GM12875 (cell line): ENCODE measurements at regions not wholly inside any gene's neighbourhood (a gene's known extent, or its start where the extent isn't known, plus 50 kb on each side); places are given as distances from the start of the nearest gene placed in this dataset.

Experiments
- H3K4me3 ChIP-seq: one replicate; pipeline ENCODE4 v1.5.1; 2011; ENCODE audit warnings: low read depth, low read length, control low read depth
- CTCF ChIP-seq: IDR thresholded peaks from 2 replicates; pipeline ENCODE4 v1.5.1; 2011; ENCODE audit warnings: low read depth, mild to moderate bottlenecking, control low read depth, inconsistent platforms, low read length, moderate library complexity, borderline replicate concordance; ENCODE audit not compliant: insufficient read depth

- H3K4me3 ChIP-seq = no peak overlapping the region
Measured at GRCh38 chr3:181362378-181362777, 349.3 kb upstream of the SOX2 start.

DNA sequence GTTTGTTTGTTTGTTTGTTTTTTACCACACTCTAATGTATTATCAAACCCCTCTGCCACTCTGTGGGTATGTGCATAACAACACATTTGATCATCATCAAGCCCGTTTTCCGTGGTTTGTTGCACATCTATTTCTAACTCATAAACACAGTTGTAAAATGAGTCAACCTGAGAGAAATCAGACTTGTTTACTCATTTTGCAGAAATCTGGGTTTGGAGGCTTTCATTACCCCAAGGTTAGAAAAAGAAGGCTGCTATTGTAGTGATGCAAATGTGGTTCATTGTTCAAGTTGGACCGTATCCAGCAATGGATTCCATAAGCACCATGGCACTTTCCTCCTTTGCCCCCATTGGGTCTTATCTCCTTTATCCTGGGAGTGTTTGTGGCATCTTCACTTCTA is 353.2 kb upstream of the SOX2 start:
- TF ChIP-seq CTCF = no peak
- no peak overlapping the region for H3K4me3 ChIP-seq

More at GRCh38 chr3:181362378-181362777, 349.3 kb upstream of the SOX2 start:
- TF ChIP-seq CTCF = no peak

DNA sequence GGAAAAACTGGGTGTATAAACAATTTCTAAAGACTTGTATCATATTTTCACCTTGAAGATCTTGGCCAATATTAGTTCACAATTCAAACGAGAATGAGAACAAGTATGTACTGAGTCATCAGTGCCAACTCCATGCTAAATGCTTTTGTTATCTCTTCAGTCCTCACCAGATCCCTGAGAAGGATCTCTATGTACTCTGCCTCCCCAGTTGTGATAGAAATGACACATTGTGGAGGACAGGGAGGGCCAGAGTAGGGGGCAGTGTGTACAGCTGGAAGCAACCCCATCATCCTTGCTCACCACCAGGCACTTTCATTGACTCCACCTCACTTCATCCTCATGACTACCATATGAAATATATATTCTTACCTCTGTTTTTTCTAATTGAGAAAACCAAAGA is 353.7 kb upstream of the SOX2 start:
- TF ChIP-seq CTCF = no peak
- no peak overlapping the region for H3K4me3 ChIP-seq

- no peak for TF ChIP-seq CTCF
- no peak overlapping the region for H3K4me3 ChIP-seq
Measured at GRCh38 chr3:181354140-181354539, 357.6 kb upstream of the SOX2 start.

DNA sequence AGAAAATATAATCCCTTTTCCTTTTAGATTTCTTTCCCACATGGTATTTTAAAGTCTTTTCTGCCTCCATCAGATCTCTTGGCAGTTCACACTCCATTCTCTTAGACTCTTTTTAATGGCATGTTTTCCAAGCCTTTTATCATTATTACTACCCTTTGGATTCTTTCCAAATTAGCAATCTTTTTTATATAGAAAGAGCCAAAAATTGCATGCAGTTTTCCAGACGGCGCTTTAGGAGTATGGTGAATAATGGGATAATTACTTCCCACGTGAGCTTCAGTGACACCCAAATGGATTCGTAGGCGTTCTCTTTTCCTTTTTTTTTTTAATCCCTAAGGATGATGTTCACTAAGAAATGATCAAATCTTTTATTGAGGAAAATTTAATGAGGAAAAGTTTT is 354.8 kb upstream of the DNAJC19 start:
- no peak overlapping the region for H3K4me3 ChIP-seq
- no peak for TF ChIP-seq CTCF

DNA sequence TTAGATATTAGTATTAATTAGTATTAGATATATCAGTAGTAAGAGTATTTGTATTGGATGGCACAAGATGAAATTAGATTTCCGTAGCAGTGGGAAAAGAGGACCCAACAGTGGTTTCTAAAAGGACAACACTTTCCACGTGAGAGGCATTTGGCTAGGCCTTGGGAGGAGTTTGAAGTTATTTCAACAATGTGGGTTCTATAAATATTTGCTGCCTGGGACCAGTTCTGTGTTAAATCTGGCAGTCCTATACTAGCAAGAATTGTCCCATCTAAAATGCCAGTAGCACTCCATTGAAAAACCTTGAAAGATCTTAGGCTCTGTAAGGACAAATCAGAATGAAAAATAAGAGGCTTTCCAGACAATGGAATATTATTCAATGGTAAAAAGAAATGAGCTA is 347.1 kb upstream of the DNAJC19 start:
- TF ChIP-seq CTCF = no peak
- H3K4me3 ChIP-seq = no peak overlapping the region

- no peak for TF ChIP-seq CTCF
- no peak overlapping the region for H3K4me3 ChIP-seq
Measured at GRCh38 chr3:181333394-181333793, 343.9 kb upstream of the DNAJC19 start.
